ENCODE measurements at regions not wholly inside any gene's neighbourhood (a gene's known extent, or its start where the extent isn't known, plus 50 kb on each side); places are given as distances from the start of the nearest gene placed in this dataset.
A peak's percentile ranks its signal among the peaks of the same experiment; 100 is the strongest.

GRCh38 chr11:95706974-95707387, 82.6 kb downstream of the FAM76B start:
- no peak overlapping the region for H3K27ac ChIP-seq
- no peaks in the 10 kb centered on the region for H3K36me3 ChIP-seq
- H3K27me3 ChIP-seq, result no peaks in the 10 kb centered on the region
- H3K4me3 ChIP-seq, result no peak overlapping the region
- TF ChIP-seq, protein P1, sequence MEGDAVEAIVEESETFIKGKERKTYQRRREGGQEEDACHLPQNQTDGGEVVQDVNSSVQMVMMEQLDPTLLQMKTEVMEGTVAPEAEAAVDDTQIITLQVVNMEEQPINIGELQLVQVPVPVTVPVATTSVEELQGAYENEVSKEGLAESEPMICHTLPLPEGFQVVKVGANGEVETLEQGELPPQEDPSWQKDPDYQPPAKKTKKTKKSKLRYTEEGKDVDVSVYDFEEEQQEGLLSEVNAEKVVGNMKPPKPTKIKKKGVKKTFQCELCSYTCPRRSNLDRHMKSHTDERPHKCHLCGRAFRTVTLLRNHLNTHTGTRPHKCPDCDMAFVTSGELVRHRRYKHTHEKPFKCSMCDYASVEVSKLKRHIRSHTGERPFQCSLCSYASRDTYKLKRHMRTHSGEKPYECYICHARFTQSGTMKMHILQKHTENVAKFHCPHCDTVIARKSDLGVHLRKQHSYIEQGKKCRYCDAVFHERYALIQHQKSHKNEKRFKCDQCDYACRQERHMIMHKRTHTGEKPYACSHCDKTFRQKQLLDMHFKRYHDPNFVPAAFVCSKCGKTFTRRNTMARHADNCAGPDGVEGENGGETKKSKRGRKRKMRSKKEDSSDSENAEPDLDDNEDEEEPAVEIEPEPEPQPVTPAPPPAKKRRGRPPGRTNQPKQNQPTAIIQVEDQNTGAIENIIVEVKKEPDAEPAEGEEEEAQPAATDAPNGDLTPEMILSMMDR (IDR thresholded peaks at IDR 0.05), result no peak
- no peak for TF ChIP-seq EP300 (IDR thresholded peaks at IDR 0.05)
- TF ChIP-seq POLR2A (IDR thresholded peaks at IDR 0.05), result no peak
- H3K4me1 ChIP-seq (ENCODE audit: insufficient read depth), result peaks cover 14% of the 10 kb centered on the region
- H3K9me3 ChIP-seq, result no peaks in the 10 kb centered on the region
- intact Hi-C loops (cut with DNase I), result loop anchor here (5.0 to 10.0 kb wide), 4 partner anchors 370 to 640 kb away; partner anchors contain the start of genes SESN3 (in 1 of the 4) and SRSF8 (in 1 of the 4)
- no peak for DNase-seq
- WGBS, 3 donors, result 76 to 82% (median 77%) methylated on average over 7 of the region's 7 CpGs

DNA sequence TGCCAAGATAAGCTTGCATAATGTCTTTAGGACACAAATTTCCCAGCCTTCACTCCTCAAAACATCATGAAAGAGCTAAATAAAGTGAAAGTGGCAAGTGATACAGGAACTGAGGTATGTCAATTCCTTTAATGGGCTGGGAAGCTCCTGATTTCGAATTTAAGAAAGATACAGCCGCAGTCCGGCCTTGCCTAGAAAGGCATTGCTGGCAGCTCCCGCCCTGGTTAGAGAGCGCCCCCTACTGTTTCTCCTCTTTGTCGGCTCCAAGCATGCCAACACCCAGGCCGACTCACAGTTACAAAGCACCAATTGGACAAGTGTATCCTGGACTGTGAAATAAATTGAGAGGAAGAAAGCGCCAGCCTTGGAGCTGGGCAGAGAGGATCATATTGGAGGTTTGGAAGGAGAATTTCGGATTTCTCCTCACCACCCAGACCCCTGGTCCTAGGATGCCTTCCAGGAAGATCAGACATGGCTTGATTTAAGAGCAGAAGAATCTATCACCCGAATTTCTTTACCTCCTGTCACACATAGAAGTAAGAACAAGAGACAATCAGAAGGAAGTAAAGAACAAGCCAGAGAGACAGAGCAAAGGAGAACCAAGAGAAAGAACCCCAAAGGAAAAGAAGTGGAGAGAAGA, 84.0 kb downstream of the FAM76B start:
- Histone ChIP-seq H3K27me3 (no peaks in the 10 kb centered on the region), H3K36me3 (no peaks in the 10 kb centered on the region), H3K9me3 (no peaks in the 10 kb centered on the region), H3K27ac (peak overlapping the region; percentile 52 to 73), H3K4me1 (ENCODE audit: insufficient read depth) (peaks cover 10% of the 10 kb centered on the region), H3K4me3 (peak overlapping the region; percentile 1)
- WGBS, 3 donors, result 12 to 13% (median 12%) methylated on average over 10 of the region's 10 CpGs
- intact Hi-C loops (cut with DNase I), result loop anchor here (1.0 to 10.0 kb wide), 5 partner anchors 368 to 638 kb away; partner anchors contain the start of genes SESN3 (in 1 of the 4) and SRSF8 (in 1 of the 4)
- peak; percentile 88 to 93 (median 89) for DNase-seq
- TF ChIP-seq POLR2A (IDR thresholded peaks at IDR 0.05), result no peak
- TF ChIP-seq, protein P1 (IDR thresholded peaks at IDR 0.05), result peak; percentile 80 to 96 (median 87)

DNA sequence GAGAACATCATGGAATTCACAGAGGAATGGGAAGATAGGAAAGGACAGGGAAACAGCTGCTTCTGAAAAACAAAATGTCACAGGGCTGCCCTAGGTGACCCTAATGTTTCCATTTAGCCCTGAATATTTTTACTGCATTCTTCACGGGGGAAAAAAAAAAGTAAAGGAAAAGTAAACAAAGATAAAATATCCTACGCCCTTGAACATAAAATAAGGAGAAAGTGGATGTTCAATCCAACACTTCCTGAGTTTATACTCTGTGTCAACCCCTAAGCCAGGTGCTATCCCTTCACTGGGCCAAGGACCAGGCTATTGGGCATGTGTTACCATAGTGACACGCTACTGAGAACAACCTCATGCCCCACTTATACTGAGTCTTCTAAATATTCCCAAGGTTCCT, 84.7 kb downstream of the FAM76B start:
- TF ChIP-seq, protein P1 (IDR thresholded peaks at IDR 0.05), result no peak
- TF ChIP-seq EP300 (IDR thresholded peaks at IDR 0.05), result no peak
- Histone ChIP-seq H3K9me3 (no peaks in the 10 kb centered on the region), H3K4me1 (ENCODE audit: insufficient read depth) (peaks cover 10% of the 10 kb centered on the region), H3K36me3 (no peaks in the 10 kb centered on the region), H3K4me3 (no peak overlapping the region), H3K27me3 (no peaks in the 10 kb centered on the region), H3K27ac (peak overlapping the region; percentile 62 to 73)
- peak in 4 of 5 donors; percentile 44 to 54 (median 50) for DNase-seq
- intact Hi-C loops (cut with DNase I), result loop anchor here (1.0 to 10.0 kb wide), 6 partner anchors 368 to 638 kb away; partner anchors contain the start of genes SESN3 (in 1 of the 4) and SRSF8 (in 1 of the 4)
- 3 to 13% (median 4%) methylated on average over 3 of the region's 3 CpGs for WGBS, 3 donors

DNA sequence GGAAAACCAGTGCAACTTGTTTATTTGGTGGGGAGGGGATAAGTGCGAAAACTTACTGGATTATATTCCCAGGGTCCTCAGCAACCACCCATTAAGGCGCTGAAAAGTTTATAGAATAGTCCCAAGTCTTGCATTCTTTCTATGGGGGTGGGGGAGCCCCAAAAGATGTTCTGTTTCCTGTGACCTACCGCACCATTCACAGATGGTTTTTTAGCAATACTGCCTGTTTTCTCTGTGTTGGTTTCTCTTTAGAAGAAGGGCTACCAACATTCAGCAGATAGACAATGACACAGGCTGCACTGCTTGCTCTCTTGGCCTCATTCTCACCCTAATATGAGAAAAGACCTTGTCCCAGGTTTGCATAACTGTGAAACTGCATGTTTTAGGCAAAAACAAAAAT, 86.5 kb downstream of the FAM76B start:
- no peak for TF ChIP-seq EP300 (IDR thresholded peaks at IDR 0.05)
- no peak for TF ChIP-seq POLR2A (IDR thresholded peaks at IDR 0.05)
- TF ChIP-seq, protein P1 (IDR thresholded peaks at IDR 0.05), result no peak
- Histone ChIP-seq H3K27me3 (no peaks in the 10 kb centered on the region), H3K27ac (peak overlapping the region in 1 of 2 donors; percentile 5), H3K4me1 (ENCODE audit: insufficient read depth) (peaks cover 8% of the 10 kb centered on the region), H3K9me3 (no peaks in the 10 kb centered on the region), H3K4me3 (no peak overlapping the region), H3K36me3 (no peaks in the 10 kb centered on the region)
- intact Hi-C loops (cut with DNase I), result loop anchor here in 3 of 4 donors (5.0 to 10.0 kb wide), 3 partner anchors 366 to 546 kb away; partner anchors contain the start of gene SESN3 (in 1 of the 3)
- no peak for DNase-seq
- 78 to 90% (median 86%) methylated on average over 3 of the region's 3 CpGs for WGBS, 3 donors

Data from ovary (tissue), 7 donors.